Stimulated activated CD4-positive, alpha-beta T cell treated with anti-CD3 and anti-CD28 coated beads, Interleukin-4, amount 100 ng/mL, for 1 hour (primary cell): ENCODE measurements at regions not wholly inside any gene's neighbourhood (a gene's known extent, or its start where the extent isn't known, plus 50 kb on each side); places are given as distances from the start of the nearest gene placed in this dataset.

Experiments used
- DNase-seq: peaks from one replicate; pipeline ENCODE4 v3.0.0-alpha.2; 2020

DNA sequence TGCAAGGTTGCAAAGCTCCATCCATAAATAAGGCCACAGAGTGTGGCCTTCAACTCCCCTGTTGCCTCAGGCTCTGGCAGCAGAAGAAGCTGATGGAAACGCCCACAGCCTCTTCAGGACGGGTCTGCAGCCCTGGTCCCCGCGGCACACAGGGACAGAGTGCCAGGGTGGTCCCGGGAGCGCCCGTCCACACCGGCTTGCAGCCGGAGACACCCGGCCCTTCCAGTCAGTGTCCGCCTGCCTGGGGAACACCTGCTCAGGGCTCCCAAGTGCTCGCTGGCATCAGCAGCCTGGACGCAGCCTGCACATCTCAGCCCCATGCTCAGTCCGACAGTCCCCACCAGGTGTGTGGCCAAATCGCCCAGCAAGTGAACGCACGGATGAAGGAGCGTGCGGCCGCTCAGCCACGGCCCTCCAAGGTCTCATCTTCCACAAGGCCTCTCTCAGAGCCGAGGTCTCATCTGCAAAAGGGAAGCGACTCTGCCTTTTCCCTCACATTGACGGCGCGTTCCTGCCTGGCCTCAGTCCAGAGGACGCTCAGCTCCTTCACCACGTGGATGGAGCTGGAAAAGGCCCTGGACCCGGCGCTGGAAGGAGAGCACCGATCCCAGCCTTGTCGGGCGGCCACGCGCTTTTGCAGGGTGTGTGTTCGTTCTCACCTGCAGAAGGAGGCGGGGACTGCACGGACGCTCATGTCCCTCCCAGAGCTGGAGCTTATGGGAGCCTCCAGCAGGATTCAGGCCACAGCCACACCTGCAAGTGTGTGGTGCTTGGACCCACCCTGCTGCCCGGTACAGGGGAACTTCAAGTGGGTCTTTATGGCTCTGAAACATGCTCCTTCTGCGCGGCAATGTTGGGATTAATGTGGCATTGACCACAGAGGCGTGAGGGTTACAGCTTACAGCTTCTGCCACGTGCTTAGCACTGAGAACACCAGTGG lies 180.4 kb downstream of the DLL1 start:
- DNase-seq, result no peak

DNA sequence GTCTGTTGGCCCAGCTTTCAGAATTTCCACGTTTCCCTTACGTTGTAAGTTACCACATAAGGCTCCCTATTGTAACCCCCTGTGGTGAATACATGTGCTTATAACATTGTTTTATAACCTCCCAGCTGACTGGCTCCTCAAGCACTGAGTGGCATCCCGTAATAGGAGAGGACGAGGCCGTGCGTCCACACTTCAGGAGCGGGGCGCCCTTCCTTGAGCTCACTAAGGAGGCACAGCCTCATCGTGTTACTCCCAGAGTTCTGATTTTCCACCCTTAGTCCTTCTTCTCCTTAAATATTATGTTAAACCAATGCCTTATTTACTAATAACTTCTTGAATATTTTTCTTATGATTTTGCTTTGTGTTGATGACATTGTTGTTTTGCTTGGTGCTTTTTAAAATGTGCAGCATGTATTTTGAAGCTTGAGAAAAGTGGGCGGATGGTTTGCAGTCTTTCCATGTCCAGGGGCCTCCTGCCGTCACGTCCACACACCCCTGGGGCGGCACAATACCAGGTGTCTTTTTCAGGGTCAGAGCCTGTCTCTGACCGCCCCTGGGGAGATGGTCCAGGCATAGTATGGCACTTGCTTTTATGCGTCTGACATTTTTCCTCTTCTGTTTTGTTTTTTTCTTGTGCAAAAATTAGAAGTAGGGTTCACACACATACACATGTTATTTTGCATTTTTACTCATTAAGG lies 181.8 kb downstream of the DLL1 start:
- DNase-seq, result no peak

DNA sequence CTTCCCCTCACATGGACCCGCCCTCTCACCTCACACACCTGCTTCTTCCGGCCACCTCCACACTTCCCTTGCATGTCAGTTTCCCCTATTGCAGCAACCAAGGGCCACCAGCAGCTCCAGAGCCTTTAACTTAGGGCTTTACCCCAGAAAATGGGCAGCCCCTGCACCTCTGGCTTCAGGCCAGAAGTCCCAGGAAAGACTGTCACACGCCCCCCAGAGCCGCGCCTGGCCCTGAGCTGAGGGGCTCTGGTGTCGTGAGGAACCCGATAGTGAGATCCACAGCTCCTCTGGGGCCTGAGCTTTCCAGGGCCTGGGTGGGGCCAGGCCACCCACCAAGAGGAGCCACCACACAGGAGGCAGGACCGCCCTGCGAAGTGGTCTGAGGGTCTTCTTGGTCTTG lies 182.4 kb downstream of the DLL1 start:
- no peak for DNase-seq

DNA sequence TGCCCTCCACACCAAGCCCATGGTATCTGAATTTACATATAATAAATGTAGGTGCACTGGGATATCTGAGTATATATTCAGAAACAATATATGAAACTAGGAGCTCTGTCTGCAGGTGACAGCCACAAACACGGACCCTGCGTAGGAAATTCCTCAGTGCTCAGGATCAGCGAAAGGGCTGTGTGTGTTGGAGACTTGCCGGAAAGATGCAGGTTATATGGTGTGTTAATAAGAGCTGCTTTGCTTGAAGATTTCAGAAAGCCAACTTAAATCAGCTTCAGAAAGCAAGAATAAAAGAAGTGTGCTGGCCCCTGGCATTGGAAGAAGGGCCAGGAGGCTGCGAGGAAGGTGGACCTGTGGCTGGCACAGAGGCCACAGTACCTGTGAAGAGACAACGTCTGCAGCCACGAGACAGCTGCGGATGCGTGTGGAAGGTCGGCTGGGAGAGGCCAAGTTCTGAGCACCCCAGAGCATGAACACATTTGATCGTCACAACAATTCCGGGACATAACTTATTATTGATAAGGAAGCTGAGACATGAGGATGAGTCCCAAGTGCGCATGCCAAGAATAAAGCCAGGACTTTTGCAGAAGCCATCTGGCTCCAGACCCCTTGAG lies 183.2 kb downstream of the DLL1 start:
- DNase-seq, result no peak

DNA sequence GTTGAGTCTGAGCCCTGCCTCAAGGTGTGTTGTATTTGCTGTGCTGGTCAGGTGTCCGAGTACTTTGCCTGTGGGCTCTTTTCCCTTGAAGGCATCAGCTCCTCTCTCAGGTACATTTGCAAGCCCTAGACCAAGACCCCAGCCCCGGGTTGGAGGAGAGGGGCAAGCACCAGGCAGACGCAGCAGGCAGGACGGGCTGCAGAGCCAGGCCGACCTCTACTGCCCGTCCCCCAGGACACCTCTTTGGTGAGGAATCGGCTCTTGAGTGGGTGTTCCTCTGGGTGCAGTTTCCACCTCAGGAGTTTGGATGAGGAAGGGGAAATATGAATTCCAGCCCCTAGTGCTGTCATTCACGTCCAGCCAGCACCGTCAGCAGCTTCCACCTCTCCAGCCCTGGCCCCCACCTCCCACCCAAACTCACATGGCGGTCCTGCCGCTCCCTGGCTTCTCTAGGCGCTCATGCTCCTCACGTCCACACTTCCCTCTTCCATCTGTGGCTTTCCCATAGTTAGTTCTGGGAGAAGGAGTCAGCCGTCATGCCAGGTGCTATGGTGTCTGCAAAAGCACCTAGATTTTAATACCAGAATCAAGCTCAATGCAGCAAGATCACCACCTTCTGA lies 183.9 kb downstream of the DLL1 start:
- no peak for DNase-seq

DNA sequence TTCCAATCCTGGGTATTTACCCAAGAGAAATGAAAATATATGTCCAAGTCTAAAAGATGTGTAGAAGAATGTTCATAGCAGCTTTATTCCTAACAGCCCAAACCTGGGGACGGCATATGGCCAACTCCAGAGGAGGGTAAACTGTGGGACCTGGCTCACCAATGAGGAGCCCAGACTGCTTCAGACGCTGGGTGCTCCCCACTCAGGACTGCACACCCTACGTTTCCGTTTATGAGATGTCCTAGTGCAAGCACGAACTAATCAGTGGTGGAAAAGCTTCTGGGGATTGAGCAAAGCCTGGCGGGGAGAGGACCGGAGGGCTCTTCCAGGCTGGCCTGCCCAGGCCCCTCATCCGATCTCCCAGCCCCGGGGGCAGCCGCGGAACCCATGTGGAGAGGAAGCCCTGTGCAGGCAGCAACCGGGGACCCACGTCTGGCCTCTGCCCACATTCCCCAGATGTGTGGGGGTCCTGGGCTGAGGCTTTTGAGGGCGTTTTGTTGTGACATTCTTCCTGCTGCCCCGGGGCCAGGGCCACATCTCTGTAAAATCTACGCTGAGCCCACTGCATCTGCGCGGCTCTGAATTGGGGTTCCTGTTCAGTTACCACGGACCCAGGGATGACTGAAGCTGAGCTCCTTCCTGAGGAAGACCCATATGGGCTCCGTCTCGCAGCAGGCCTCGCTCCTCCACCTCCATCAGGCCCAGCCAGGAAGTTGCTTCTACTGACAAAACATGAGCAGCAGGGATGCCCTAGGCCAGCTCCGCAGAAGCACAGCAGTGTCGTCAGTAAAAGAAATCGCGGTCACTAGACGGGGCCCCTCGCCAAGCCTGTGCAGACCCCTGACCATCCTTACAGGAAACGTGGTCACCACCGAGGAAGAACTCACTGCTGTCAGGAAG lies 188.0 kb downstream of the DLL1 start:
- no peak for DNase-seq

DNA sequence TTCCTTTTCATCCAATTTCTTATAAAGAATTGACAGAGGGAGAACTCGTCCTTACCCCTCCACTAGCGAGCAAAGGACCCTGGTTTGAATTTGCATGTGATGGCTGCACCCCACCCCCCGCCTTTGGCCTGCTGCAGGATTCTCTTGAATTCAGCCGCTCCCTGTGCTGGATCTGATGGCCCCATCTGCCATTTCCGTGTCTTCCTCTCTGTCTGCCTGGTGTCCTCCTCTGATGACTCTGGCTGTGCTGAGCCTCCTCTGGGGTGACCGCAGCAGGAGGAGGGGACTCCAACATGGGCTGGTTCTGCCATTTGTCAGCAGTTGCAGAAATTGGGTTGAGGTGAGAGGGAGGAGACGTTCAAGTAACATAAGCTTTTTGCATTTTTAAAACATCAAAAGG lies 188.8 kb downstream of the DLL1 start:
- no peak for DNase-seq

DNA sequence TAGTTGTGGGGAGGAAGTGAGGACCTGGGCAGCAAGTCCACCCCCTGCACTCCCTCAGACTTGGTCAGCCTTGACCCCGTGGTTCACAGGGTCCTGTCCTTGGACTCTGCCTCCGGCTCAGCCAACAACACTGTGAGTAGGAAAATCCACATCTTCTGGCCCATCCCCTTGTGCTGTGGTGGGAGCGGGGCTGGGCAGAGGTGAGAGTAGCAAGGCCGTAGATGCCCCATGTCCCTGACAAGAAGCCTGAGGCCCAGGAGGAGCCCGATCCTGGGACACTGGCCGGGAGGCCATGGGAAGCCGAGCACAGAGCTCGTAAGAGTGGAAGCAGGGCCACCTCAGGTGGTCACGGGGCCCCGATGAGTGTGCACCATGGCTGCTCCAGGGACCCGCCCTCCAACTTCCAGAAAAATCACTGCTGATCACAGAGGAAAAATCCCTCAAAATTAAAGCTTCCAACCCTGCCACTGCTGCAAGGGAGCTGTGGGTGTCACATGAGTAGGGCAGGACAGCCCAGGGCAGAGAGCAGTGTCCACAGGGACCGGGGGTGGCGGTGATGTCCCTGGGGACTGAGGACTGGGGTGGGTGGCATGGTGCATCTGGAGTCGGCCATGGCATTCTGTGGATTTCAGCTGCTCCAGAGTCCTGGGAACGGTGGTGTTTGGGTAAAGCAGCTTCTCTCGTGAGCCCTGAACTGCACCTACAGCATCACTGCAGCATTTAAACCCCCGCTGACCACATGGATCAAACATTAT lies 189.4 kb downstream of the DLL1 start:
- no peak for DNase-seq

DNA sequence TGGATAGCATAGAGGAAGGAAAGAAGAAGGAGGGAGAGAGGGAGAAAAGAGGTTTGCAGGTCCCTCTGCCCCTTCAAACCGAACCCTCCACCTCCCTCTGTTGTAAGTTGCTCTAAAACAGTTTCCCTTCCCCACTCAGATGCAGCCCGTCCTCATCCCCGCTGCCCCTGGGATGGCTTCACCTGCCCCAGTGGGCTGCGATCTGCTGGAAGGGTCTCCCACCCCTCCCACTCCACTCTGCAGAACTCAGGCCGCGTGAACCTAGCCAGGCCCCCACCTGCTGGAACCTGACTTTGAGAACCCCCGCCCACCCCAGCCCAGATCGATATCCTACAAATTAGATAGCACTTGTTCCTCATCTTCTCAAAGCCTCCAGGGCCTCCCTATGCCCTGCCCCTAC lies 190.8 kb downstream of the DLL1 start:
- no peak for DNase-seq

DNA sequence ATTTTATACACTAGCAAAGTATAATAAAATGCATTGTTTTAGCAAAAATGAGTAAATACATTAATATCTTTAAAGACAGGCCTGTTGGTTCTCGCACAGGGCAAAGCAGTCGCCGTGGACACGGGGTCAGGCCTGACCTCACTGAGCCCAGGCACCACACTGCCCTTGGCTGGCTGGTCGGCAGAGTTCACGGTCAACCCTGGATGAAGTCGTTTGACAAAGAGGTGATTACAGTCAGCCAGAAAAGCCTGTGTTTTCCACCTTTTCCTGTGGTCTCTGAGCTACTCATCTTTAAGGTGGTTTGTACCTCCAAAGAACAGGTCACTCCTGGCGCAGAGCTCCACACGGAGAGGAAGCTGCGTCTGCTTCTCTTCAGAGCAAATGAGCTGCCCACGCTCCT lies 191.5 kb downstream of the DLL1 start:
- no peak for DNase-seq

DNA sequence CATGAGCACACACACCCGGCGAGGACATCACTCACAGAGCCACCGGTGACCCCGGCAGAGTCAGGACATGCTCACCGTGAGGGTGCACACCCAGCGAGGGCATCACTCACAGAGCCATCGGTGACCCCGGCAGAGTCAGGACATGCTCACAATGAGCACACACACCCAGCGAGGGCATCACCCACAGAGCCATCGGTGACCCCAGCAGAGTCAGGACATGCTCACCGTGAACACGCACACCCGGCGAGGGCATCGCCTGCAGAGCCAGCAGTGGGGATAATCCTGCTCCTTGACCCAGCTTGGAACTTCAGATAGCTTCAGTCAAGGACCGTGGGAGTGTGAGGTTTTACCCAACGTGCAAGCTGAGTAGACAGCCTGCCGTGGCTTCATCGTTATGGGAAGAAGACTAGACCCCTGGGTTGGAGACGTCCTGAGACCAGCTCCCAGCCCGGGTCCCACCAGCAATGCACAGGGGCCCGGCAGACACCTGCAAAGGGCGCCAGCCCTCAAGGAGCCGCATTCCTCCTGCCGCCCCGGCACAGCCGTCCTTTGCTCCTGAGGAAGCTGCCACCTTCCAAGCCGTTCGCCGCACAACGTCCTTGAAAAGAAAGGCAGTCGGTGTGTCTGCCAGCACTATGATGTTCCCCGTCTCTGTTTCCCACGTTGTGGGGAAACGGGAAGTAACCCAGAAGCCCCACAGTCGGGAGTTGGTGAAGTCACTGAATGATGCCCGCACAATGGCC lies 192.3 kb downstream of the DLL1 start:
- no peak for DNase-seq

DNA sequence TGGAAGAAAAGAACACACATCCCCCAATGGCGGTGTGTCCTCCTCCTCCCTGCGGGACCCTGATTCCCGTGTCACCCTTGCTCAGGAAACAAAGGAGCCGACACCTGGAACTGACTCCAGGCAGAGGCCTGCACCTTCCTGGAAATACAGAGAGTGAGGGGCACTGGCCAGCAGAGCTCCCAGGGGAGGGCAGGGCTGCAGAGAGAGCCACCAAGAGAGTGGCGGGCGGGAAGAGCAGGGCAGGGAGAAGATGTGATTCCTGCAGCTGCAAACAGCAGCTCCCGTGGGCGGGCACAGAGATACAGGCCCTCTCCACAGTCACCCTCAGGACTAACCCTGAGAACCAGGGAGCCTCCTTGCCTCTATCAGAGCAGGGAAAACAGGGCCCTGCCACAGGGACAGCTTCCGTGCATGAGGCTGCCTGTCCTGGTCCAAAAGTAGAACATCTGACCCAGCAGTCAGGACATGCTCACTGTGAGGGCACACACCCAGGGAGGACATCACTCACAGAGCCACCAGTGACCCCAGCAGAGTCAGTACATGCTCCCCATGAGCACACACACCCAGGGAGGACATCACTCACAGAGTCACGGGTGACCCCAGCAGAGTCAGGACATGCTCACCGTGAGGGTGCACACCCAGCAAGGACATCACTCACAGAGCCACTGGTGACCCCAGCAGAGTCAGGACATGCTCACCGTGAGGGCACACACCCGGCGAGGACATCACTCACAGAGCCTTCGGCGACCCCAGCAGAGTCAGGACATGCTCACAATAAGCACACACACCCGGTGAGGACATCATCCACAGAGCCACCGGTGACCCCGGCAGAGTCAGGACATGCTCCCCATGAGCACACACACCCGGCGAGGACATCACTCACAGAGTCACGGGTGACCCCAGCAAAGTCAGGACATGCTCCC lies 193.1 kb downstream of the DLL1 start:
- DNase-seq, result no peak

DNA sequence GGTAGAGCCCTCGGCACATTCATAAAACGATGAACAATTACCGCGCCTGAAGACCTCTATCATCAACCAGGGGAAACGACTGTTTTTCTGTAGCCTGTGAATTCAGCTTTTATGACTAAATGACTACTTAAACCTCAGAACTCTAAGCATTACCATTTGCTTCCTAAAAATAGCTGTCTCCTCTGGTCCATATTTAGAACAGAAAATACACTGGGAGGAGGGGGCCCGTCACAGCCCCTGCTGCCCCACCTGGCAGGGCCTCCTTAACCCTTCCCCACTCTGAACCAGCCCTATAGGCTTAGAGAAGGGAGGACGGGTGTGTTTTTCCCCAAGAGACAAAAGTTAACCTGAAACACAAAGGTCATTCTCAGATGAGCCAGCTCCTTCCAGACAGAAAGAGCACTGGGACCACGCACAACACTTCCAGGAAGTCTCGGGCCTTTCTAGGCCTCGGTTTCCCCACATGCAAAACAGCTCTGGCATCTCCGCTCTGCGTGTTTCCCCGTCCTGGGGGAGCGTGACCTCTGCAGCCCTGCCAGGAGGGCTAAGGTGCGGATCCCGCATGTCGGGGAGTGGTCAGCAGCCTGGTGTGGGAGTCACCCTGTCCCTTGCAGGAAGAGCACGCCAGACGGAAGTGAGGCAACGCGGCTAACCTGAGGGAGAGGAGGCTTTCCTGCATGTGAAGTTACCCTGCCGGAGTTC lies 193.9 kb downstream of the DLL1 start:
- no peak for DNase-seq

DNA sequence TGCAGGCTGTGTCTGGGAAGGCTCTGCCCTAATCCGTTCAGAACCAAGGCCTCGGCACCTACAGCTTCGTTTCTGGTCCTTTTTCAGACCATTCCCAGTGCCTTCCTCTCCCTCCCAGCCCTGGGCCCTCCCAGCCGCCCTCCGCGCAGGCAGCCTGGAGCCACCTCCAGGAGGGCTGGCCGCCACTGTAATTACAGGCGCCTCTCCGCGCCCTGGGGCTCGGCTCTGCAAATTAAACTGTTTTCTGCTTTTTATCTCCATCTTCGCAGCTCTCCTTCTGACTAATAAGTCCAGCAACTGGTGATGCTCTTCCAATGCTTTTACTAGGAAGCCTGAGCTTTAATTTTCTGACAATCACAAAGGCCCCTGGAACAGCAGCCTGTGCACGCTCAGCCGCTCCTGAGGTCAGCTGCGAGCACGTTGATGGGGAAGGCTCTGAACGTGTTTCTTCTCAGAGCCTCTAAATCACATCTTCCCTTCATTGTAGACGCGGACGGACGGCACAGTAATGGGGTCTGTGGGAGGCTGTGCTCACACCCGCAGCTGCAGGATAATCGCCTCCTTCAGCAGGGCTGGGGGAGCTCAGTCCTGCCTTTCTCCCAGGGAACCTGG lies 194.6 kb downstream of the DLL1 start:
- no peak for DNase-seq

DNA sequence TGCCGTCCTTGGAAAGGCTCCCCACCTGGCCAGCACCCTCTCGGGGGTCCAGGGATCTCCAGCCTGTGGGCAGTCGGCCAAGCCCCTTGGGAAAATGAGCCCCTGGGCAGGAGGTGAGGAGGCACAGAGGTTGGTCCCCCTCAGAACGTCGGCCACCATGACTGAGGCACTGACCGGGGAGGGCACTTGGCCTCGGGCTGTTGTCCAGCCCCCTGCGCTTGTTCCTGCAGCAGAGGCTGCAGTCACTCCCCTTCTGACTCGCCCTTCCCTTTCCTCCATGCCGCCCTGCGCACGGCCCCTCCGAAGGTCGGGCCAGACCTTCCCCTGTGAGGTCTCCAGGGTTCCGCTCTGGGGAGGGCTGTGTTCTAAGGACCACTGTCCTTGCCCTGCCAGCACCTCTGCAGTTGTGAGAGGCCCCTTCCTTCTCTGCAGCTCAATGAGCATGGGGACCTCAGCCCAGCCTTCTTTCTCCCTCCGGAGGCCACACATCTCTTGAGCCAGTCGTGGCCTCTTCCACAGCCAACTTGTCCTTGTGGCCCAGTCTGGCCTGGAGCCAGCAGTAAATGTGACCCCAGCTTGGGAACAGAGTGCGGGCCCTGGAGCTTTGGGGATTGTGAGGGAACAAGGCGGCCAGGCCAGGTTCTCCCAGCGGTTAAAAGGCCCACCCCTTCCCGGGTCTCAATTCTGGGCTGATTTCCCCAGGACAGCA lies 195.5 kb downstream of the DLL1 start:
- no peak for DNase-seq

DNA sequence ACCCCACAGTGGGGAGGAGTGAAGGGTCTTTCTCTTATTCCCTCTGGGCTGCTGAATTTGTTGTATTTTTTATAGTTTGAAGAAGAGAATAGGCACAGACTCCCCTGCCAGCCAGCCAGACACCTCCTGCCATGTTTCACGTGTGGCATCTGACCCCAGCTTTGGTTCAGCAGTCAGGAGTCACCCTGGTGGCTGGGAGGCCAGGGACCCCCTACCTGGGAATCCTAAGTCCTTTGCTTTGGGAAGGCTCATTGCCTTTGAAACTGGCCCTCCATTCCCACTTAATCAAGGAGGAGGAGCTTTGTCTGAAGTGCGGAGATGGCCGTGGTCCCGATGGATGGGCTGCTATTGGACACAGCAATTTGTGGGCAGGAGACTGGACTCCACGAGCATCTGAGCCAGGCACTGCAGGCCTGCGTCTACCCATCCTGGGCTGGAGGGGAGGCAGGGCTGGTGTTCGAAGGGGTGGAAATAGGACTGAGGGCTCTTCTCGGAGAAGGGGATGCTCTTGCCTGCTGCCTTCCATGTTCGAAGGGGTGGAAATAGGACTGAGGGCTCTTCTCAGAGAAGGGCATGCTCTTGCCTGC lies 196.1 kb downstream of the DLL1 start:
- DNase-seq, result no peak
